Choroid plexus epithelial cell (primary cell): ENCODE measurements at regions not wholly inside any gene's neighbourhood (a gene's known extent, or its start where the extent isn't known, plus 50 kb on each side); places are given as distances from the start of the nearest gene placed in this dataset.

Experiments
- DNase-seq: peaks from one replicate; pipeline ENCODE4 v3.0.0-alpha.2; 2010; ENCODE audit warnings: low read depth
- H3K4me3 ChIP-seq: 2 replicates; pipeline ENCODE4 v1.5.1; 2011; ENCODE audit warnings: low read depth, mild to moderate bottlenecking, control low read depth, low read length, moderate library complexity
- TF ChIP-seq, protein P1 (sequence below): conservative IDR thresholded peaks from 2 replicates; pipeline ENCODE4 v1.5.1; 2011; ENCODE audit warnings: low read depth, mild to moderate bottlenecking, control low read depth, inconsistent platforms, low read length, moderate library complexity

DNA sequence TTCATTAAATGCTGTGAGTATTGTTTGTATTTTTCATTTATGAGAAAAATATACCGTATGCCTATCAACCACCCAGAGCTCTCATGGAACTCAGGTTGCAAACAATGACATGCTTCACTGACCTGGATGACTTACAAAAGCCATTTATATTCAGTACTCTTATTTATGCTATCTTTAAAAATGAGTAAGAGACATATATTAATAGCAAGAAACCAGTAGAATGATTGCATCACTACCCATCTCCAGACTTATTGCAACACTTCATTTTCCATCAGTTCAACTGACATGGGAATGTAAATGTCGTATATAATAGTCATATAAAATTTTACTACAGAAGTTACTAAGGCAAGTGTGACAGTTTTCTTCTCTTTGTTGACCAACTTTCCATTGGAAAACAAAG, 69.1 kb downstream of the OTP start:
- TF ChIP-seq, protein P1, sequence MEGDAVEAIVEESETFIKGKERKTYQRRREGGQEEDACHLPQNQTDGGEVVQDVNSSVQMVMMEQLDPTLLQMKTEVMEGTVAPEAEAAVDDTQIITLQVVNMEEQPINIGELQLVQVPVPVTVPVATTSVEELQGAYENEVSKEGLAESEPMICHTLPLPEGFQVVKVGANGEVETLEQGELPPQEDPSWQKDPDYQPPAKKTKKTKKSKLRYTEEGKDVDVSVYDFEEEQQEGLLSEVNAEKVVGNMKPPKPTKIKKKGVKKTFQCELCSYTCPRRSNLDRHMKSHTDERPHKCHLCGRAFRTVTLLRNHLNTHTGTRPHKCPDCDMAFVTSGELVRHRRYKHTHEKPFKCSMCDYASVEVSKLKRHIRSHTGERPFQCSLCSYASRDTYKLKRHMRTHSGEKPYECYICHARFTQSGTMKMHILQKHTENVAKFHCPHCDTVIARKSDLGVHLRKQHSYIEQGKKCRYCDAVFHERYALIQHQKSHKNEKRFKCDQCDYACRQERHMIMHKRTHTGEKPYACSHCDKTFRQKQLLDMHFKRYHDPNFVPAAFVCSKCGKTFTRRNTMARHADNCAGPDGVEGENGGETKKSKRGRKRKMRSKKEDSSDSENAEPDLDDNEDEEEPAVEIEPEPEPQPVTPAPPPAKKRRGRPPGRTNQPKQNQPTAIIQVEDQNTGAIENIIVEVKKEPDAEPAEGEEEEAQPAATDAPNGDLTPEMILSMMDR, result no peak
- H3K4me3 ChIP-seq, result no peak overlapping the region
- peak; percentile 23 for DNase-seq

DNA sequence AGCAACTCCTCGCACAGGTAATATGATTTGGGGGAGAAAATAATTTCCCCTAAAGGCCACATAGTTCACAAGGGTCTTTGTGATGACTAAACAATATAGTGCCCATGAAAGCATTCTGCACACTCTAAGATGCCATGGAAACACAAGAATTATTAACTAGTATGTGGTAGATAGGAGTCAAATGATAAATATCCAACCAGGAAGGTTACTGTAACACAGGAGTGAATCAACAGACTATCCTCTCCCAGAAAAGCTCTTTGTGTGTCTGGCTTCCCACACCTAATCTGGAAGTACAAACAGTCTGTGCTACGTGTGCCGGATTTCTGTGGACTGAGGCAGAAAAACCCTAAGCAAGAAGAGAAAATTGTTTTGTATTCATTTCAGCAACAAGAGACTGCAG, 70.0 kb downstream of the OTP start:
- TF ChIP-seq, protein P1, result no peak
- no peak overlapping the region for H3K4me3 ChIP-seq
- DNase-seq, result no peak

DNA sequence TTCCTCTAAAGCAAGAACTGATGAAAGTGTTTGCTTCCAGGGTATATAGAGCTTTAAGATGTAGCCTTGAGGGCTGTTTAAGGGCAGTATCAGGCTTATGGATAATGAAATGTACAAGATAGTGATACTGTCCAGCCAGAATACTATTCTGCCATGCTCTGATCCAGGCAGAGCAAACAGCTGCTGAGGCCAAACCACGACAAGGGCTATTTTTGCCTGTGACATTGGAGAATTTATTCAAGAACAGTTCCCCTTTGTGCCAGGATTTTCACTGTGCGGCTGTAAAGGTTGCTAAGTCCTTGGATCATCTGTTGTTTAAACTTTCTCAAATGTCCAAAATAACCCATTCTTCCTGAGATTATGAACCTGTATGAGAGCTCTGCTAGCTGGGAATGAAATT, 70.4 kb downstream of the OTP start:
- TF ChIP-seq, protein P1, result no peak
- H3K4me3 ChIP-seq, result no peak overlapping the region
- DNase-seq, result no peak

DNA sequence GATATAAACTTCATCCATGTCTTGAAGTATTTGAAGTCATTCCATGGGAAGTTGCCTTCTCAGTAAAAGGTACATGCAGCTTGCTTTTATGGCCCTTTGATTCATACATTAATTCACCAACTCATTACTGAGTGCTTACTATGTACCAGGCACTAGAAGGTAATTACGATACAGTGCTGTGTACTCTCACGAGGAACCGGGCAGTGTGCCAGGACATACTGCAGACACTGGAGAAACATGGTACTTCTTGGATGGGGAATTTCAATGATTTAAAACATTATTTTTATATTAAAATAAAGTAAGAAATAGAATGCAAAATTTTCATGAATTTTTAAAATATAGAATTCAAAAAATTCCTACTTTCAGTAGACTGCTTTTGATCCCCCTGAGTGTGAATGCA, 71.4 kb upstream of the WDR41 start:
- H3K4me3 ChIP-seq, result no peak overlapping the region
- TF ChIP-seq, protein P1, result no peak
- peak; percentile 6 for DNase-seq

DNA sequence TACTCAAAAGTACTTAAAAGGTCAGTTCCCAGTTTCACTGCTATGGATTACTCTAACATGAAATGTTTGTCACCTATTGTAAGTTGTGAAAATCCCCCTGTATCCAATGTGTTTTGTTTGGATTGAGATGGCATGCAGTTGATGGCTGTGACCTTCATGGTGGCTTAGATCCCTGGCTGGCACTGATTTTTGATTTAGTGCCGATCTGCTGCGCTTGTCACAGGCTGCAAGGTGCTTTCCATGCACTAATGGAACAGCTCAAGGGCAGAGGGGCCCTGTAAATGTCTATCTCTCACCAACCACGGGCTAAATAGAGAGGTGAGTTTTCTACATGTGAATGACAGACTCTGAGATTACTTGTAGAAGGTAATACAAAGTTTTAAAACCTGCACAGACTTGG, 69.8 kb upstream of the WDR41 start:
- H3K4me3 ChIP-seq, result no peak overlapping the region
- DNase-seq, result no peak
- TF ChIP-seq, protein P1, result no peak

DNA sequence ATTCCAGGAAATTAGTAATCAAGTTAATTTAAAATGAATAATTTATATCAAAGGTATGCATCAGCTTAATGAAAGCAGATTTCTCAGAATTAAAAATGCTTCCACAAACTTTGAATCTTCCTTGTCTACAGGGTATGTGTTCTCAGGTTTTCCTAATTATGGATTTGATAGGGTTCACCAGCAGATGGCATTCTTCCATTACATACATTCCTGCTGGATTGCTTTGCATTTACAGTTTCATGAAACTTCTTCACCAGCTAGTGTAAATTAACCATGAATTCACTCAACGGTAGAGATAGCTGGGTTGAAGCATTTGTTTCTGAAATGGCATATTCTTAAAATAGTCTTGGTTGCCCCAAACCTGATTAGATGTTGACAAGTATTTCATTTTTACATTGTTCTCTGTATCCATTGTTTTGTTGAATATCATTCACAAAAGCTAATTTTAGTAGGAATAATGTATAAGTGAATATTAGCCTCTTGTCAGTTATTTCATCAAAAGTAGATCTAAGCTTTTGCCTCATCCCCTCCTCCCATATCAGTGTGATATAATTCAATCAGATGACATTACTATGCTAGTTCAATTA, 68.7 kb upstream of the WDR41 start:
- no peak overlapping the region for H3K4me3 ChIP-seq
- peak; percentile 77 for DNase-seq
- TF ChIP-seq, protein P1, result peak; percentile 61

DNA sequence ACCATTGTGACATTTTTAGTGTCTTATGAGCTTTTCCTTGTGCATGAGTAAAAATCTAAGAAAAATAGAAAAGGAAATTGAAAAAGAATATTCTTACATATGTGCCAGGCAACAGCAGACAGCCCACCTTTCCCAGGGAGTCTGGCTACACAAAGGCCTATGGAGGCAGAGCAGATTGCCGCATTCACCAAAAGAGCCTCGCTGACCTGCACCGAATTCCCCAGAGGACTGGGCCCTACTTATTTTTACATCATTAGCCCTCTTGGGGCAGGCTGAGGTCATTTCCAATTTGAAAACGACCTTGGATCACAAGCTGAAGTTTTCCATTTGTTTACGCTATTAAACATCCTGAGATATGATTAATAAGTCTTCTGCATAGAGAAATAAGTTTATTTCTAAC, 66.2 kb upstream of the WDR41 start:
- H3K4me3 ChIP-seq, result no peak overlapping the region
- TF ChIP-seq, protein P1, result no peak
- no peak for DNase-seq
